GM12878 (cell line): ENCODE measurements at regions not wholly inside any gene's neighbourhood (a gene's known extent, or its start where the extent isn't known, plus 50 kb on each side); places are given as distances from the start of the nearest gene placed in this dataset.

Experiments used
- BHLHE40 ChIP-seq, 2 experiments: fragments of 450-650 bp in 1 of 2; IDR thresholded peaks; 2 replicates each; pipeline ENCODE4 v1.6.1; 2011 to 2017; ENCODE audit warnings: low read depth in 2 of 2, borderline replicate concordance in 1 of 2, improper control_type of control experiment in 1 of 2, low read length in 1 of 2, mild to moderate bottlenecking in 1 of 2
- CHD1 ChIP-seq: IDR thresholded peaks from 2 replicates; pipeline ENCODE4 v1.6.1; 2012; ENCODE audit warnings: low read depth, low read length, improper control_type of control experiment
- CHD4 ChIP-seq: fragments of 200-600 bp; sonication (generic); IDR thresholded peaks from 2 replicates; pipeline ENCODE4 v1.6.1; 2016; ENCODE audit warnings: mild to moderate bottlenecking
- DPF2 ChIP-seq: fragments of 450-650 bp; IDR thresholded peaks from 2 replicates; pipeline ENCODE4 v1.6.1; 2017; ENCODE audit warnings: mild to moderate bottlenecking
- EGR1 ChIP-seq, 2 experiments: IDR thresholded peaks; 1 replicate in 1 of 2; 2 replicates in 1 of 2; pipeline ENCODE4 v1.6.1; 2011 to 2012; ENCODE audit warnings: low read depth in 2 of 2, low read length in 2 of 2, borderline replicate concordance in 1 of 2, mild to moderate bottlenecking in 1 of 2, moderate library complexity in 1 of 2
- ETV6 ChIP-seq, 2 experiments: fragments of 450-650 bp in 1 of 2; IDR thresholded peaks in 1 of 2; conservative IDR thresholded peaks in 1 of 2; 2 replicates each; pipeline ENCODE4 v1.6.1; 2014; ENCODE audit warnings: antibody characterized with exemption in 1 of 2, borderline replicate concordance in 1 of 2, low read depth in 1 of 2, mild to moderate bottlenecking in 1 of 2, moderate library complexity in 1 of 2
- IKZF2 ChIP-seq, 2 experiments: fragments of 450-650 bp; IDR thresholded peaks; 2 replicates each; pipeline ENCODE4 v1.6.1; 2017; ENCODE audit warnings: mild to moderate bottlenecking in 2 of 2, moderate library complexity in 2 of 2
- IRF4 ChIP-seq: IDR thresholded peaks from 2 replicates; pipeline ENCODE4 v1.6.1; 2011; ENCODE audit warnings: low read depth, low read length
- MEF2B ChIP-seq: fragments of 450-650 bp; IDR thresholded peaks from 2 replicates; pipeline ENCODE4 v1.6.1; 2018; ENCODE audit warnings: mild to moderate bottlenecking, moderate library complexity; ENCODE audit not compliant: partially characterized antibody, poor library complexity, severe bottlenecking
- MYC ChIP-seq: IDR thresholded peaks from 2 replicates; pipeline ENCODE4 v1.6.1; 2011; ENCODE audit warnings: mild to moderate bottlenecking, low read length, moderate library complexity, inconsistent platforms; ENCODE audit not compliant: insufficient read depth, insufficient replicate concordance, insufficient read length, severe bottlenecking
- NRF1 ChIP-seq: conservative IDR thresholded peaks from 2 replicates; pipeline ENCODE4 v1.6.1; 2011; ENCODE audit warnings: mild to moderate bottlenecking, low read depth, low read length, improper control_type of control experiment
- POLR2AphosphoS5 ChIP-seq: IDR thresholded peaks from 2 replicates; pipeline ENCODE4 v1.6.1; 2011; ENCODE audit warnings: mild to moderate bottlenecking, low read length, inconsistent platforms
- POU2F2 ChIP-seq: IDR thresholded peaks from 3 replicates; pipeline ENCODE4 v1.6.1; 2011; ENCODE audit warnings: low read depth, mild to moderate bottlenecking, low read length, borderline replicate concordance
- RAD21 ChIP-seq: IDR thresholded peaks from 2 replicates; pipeline ENCODE4 v1.6.1; 2011; ENCODE audit warnings: mild to moderate bottlenecking, low read depth, low read length, moderate library complexity; ENCODE audit not compliant: insufficient read depth
- TCF12 ChIP-seq: IDR thresholded peaks from 2 replicates; pipeline ENCODE4 v1.6.1; 2011; ENCODE audit warnings: low read depth, mild to moderate bottlenecking, low read length
- YY1 ChIP-seq: IDR thresholded peaks from 2 replicates; pipeline ENCODE4 v1.6.1; 2011; ENCODE audit warnings: low read depth, mild to moderate bottlenecking, low read length

DNA sequence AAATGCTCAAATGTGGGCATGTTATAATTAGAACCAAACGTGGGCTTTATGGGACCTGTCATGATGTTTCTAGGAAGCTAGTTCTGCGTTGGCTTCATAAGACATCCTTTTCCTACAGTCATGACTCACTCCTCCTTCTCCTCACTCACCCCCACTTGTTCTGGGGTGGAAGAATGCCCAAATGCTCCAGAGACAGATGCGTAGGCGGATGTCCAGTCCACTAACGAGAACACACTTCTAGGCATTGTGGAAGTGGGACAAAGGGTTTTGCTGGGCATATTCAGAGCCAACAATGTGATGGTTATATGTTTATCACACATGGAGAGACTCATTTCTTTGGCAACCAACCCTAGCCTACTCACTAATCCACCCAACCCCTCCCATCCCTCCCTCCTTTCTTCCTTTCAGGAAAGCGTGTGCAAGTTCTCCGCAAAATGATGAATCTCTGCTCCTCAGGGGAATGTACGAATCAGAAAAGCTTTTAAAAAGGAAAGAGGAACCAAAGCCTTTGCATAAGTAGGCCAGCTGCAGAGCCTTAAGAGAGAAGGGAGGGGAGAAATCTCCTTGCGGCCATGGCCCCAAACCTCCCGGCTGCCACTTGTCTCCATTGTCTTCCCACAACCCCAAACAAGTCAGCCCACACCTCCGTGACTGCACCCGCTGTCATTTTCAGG lies 123.0 kb upstream of the SPRED1 start (continued):
- 0 out of 2 replicates have a peak, but pooled peaks have one; percentile 33 for TF ChIP-seq POLR2AphosphoS5
- no peak for TF ChIP-seq RAD21
- TF ChIP-seq IRF4: no peak
- TF ChIP-seq BHLHE40 (IDR thresholded peaks at IDR 0.05; ENCODE audit: borderline replicate concordance in 1 of 2, low read depth in 2 of 2, low read length in 1 of 2): 0 out of 4 replicates have a peak, but pooled peaks have one; percentile 9 to 28
- TF ChIP-seq POU2F2: peak; percentile 92; the same call in 1 of the 3 replicates
- peak in 1 of 2 experiments; percentile 40; a peak in 1 of 3 replicates for TF ChIP-seq EGR1 (IDR thresholded peaks at IDR 0.05; ENCODE audit: borderline replicate concordance in 1 of 2, low read depth in 2 of 2, low read length in 2 of 2)
- TF ChIP-seq IKZF2 (IDR thresholded peaks at IDR 0.05): peak; percentile 83 to 87
- TF ChIP-seq CHD1: no peak
- peak; percentile 69; the same call in 1 of the 2 replicates for TF ChIP-seq DPF2
- TF ChIP-seq YY1: peak; percentile 72
- TF ChIP-seq TCF12: peak; percentile 75; the same call in 1 of the 2 replicates
- no peak for TF ChIP-seq ETV6 (conservative IDR thresholded peaks at IDR 0.05 in 1 of 2, IDR thresholded peaks at IDR 0.05 in 1 of 2; ENCODE audit: borderline replicate concordance in 1 of 2, low read depth in 1 of 2)
- no peak for TF ChIP-seq NRF1
- peak; percentile 54 for TF ChIP-seq MEF2B
- no peak for TF ChIP-seq MYC
- TF ChIP-seq CHD4: no peak
